Fibroblast of mammary gland (primary cell): ENCODE measurements at regions not wholly inside any gene's neighbourhood (a gene's known extent, or its start where the extent isn't known, plus 50 kb on each side); places are given as distances from the start of the nearest gene placed in this dataset.

Experiments
- DNase-seq: peaks from one replicate; pipeline ENCODE4 v3.0.0-alpha.2; 2010; ENCODE audit warnings: low read depth
- H3K4me3 ChIP-seq: 2 replicates; pipeline ENCODE4 v1.5.1; 2011; ENCODE audit warnings: low read depth, mild to moderate bottlenecking, low read length, moderate library complexity; ENCODE audit not compliant: control insufficient read depth
- TF ChIP-seq, protein P1 (sequence below): conservative IDR thresholded peaks from 2 replicates; pipeline ENCODE4 v1.5.1; 2011; ENCODE audit warnings: low read depth, low read length, inconsistent platforms; ENCODE audit not compliant: control insufficient read depth, insufficient read depth

- DNase-seq: peak; percentile 22
- TF ChIP-seq, protein P1, sequence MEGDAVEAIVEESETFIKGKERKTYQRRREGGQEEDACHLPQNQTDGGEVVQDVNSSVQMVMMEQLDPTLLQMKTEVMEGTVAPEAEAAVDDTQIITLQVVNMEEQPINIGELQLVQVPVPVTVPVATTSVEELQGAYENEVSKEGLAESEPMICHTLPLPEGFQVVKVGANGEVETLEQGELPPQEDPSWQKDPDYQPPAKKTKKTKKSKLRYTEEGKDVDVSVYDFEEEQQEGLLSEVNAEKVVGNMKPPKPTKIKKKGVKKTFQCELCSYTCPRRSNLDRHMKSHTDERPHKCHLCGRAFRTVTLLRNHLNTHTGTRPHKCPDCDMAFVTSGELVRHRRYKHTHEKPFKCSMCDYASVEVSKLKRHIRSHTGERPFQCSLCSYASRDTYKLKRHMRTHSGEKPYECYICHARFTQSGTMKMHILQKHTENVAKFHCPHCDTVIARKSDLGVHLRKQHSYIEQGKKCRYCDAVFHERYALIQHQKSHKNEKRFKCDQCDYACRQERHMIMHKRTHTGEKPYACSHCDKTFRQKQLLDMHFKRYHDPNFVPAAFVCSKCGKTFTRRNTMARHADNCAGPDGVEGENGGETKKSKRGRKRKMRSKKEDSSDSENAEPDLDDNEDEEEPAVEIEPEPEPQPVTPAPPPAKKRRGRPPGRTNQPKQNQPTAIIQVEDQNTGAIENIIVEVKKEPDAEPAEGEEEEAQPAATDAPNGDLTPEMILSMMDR: no peak
- H3K4me3 ChIP-seq: peak overlapping the region; percentile 34
Observed at GRCh38 chr3:535566-536416, 339.2 kb downstream of the CHL1 start.

DNA sequence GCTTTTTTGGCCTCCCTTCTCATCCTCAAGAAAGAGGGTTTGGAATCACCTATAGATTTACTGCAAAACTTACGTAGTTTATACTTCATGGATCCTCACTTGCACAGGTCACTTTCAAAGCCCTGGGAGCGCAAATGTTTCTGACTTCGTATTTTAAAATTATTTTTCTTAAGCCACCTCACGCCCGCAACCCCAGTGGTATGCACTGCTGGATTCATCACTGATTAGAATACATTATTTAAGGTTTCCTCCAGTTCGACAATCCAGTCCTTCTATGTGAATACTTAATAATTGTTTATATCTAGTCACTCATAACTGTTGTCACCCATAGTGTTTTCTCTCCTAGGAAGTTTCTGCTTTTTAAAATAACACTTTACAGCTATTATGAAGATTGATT is 339.9 kb downstream of the CHL1 start:
- H3K4me3 ChIP-seq: peak overlapping the region; percentile 34
- no peak for DNase-seq
- TF ChIP-seq, protein P1: no peak

DNA sequence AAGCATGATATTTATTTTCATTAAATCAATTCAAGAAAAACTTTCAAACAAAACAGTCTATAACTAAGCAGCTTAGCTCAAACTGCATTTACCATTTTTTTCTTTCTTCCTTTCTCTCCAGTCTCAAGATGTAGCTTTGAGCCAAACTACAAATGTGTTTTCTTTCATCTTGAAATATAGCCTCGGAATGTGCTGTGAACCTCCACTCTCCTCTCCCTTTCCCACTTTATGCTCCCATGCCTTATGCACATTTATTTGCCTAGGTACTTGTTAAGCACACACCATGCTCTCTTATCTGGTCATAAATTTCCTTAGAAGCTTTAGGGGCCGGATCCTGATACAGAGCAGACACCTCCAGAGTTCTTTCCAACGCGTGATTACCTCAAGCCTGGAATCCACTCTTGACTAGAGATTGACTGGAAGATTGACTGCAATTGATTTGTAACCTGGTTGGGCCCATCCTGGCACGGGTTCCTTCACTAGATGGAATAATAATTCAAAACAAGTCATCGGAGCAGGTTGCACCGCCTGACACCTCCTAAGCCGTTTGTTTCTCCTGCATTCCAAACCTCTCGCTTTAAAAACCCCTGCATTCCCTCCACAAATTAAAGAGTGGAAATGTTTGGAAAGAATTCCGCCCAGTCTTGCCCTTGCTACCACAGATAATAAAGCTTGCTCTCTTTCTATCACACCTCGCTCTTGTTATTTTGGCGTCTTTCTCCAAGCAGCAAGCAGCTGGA is 344.7 kb downstream of the CHL1 start:
- no peak for DNase-seq
- TF ChIP-seq, protein P1: no peak
- H3K4me3 ChIP-seq: no peak overlapping the region

DNA sequence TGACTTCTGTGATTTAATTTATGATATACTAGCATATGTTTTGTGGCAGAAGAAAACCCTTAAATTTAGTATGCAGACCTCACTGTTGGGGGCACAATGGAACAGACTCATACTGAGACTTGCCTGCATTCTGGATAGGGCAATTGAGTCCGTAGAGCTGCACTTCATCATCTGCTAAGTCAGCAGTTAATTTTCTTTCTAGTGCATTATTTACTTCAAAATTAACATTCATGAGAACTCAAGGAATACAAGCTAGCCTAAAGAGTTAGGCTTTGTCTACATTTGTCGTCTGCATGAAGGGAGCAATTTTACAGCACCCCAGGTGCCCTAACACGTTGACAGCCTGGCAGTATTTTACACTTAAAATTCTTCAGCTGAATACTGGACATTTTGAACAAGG is 345.5 kb downstream of the CHL1 start:
- TF ChIP-seq, protein P1: no peak
- no peak overlapping the region for H3K4me3 ChIP-seq
- DNase-seq: no peak

DNA sequence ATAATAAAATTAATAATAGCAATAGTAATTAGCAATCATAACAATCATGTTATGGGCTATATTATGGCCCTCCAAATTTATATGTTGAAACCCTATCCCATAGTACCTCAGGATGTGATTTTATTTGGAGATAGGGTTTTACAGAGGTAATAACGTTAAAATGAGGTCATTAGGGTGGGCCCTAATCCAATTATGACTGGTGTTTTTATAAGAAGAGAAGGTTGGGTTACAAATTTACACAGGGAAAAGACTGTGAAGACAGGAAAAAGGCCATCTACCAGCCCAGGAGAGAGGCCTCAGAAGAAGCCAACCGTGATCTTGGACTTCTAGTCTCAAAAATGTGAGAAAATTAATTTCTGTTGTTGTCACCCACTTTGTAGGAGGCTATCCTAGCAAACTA is 353.1 kb downstream of the CHL1 start:
- TF ChIP-seq, protein P1: no peak
- no peak overlapping the region for H3K4me3 ChIP-seq
- no peak for DNase-seq

DNA sequence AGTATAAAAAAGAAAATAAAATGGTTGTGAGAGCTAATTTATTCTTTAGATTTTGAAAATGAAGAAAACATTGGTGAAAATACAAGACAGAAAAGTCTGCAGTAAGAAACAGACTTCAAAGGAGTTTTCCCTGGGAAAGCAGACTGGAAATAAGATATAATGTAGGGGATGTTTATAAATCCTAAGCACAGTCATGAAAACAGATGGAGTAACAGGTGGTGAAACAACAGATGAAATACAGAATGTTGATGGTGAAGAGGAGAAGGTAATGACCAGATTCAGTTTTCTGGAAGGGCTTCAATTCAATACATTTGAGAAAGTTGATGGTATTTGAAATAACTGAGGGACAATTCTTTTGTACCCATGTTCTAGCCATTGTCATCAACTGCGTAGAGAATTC is 353.9 kb downstream of the CHL1 start:
- TF ChIP-seq, protein P1: no peak
- no peak for DNase-seq
- no peak overlapping the region for H3K4me3 ChIP-seq
